ENCODE measurements at regions not wholly inside any gene's neighbourhood (a gene's known extent, or its start where the extent isn't known, plus 50 kb on each side); places are given as distances from the start of the nearest gene placed in this dataset.

GRCh38 chr19:31402529-31403316 is 53.5 kb upstream of the TSHZ3 start:
- Histone ChIP-seq H3K27ac (ENCODE audit: low read depth, low read length) (no peak overlapping the region), H3K4me3 (ENCODE audit: low read depth, low read length) (no peak overlapping the region), H3K9ac (ENCODE audit: low read length) (no peak overlapping the region), H3K4me1 (ENCODE audit: control insufficient read depth, insufficient read depth, low read length) (no peaks in the 10 kb centered on the region; the same call in 1 of the 2 replicates), H3K36me3 (ENCODE audit: control insufficient read depth, insufficient read depth, low read length) (no peaks in the 10 kb centered on the region), H3K27me3 (ENCODE audit: control insufficient read depth, insufficient read depth, low read length) (no peaks in the 10 kb centered on the region; the same call in 1 of the 2 replicates), H3K9me3 (ENCODE audit: control insufficient read depth, insufficient read depth, low read depth, low read length) (no peaks in the 10 kb centered on the region)

GRCh38 chr19:31406106-31406505 is 56.9 kb upstream of the TSHZ3 start:
- no peaks in the 10 kb centered on the region for H3K9me3 ChIP-seq (ENCODE audit: control insufficient read depth, insufficient read depth, low read depth, low read length)
- no peak overlapping the region for H3K9ac ChIP-seq (ENCODE audit: low read length)
- no peaks in the 10 kb centered on the region for H3K27me3 ChIP-seq (ENCODE audit: control insufficient read depth, insufficient read depth, low read length)
- peaks cover 14% of the 10 kb centered on the region for H3K4me1 ChIP-seq (ENCODE audit: control insufficient read depth, insufficient read depth, low read length)
- H3K4me3 ChIP-seq (ENCODE audit: low read depth, low read length): no peak overlapping the region
- H3K27ac ChIP-seq (ENCODE audit: low read depth, low read length): no peak overlapping the region
- no peaks in the 10 kb centered on the region for H3K36me3 ChIP-seq (ENCODE audit: control insufficient read depth, insufficient read depth, low read length)

- H3K4me3 ChIP-seq (ENCODE audit: low read depth, low read length): no peak overlapping the region
- H3K27me3 ChIP-seq (ENCODE audit: control insufficient read depth, insufficient read depth, low read length): no peaks in the 10 kb centered on the region
- peaks cover 14% of the 10 kb centered on the region for H3K4me1 ChIP-seq (ENCODE audit: control insufficient read depth, insufficient read depth, low read length)
- peak overlapping the region; percentile 53 for H3K9ac ChIP-seq (ENCODE audit: low read length)
- peak overlapping the region; percentile 87 for H3K27ac ChIP-seq (ENCODE audit: low read depth, low read length)
- no peaks in the 10 kb centered on the region for H3K36me3 ChIP-seq (ENCODE audit: control insufficient read depth, insufficient read depth, low read length)
- no peaks in the 10 kb centered on the region for H3K9me3 ChIP-seq (ENCODE audit: control insufficient read depth, insufficient read depth, low read depth, low read length)
Observed at GRCh38 chr19:31408460-31409124, 59.4 kb upstream of the TSHZ3 start.

- Histone ChIP-seq H3K36me3 (ENCODE audit: control insufficient read depth, insufficient read depth, low read length) (no peaks in the 10 kb centered on the region), H3K4me1 (ENCODE audit: control insufficient read depth, insufficient read depth, low read length) (peaks cover 33% of the 10 kb centered on the region), H3K27me3 (ENCODE audit: control insufficient read depth, insufficient read depth, low read length) (no peaks in the 10 kb centered on the region), H3K9me3 (ENCODE audit: control insufficient read depth, insufficient read depth, low read depth, low read length) (no peaks in the 10 kb centered on the region), H3K4me3 (ENCODE audit: low read depth, low read length) (no peak overlapping the region), H3K9ac (ENCODE audit: low read length) (no peak overlapping the region), H3K27ac (ENCODE audit: low read depth, low read length) (no peak overlapping the region)
Observed at GRCh38 chr19:31413353-31413752, 64.1 kb upstream of the TSHZ3 start.

- no peaks in the 10 kb centered on the region for H3K27me3 ChIP-seq (ENCODE audit: control insufficient read depth, insufficient read depth, low read length)
- H3K36me3 ChIP-seq (ENCODE audit: control insufficient read depth, insufficient read depth, low read length): no peaks in the 10 kb centered on the region
- no peak overlapping the region for H3K9ac ChIP-seq (ENCODE audit: low read length)
- H3K4me3 ChIP-seq (ENCODE audit: low read depth, low read length): no peak overlapping the region
- H3K9me3 ChIP-seq (ENCODE audit: control insufficient read depth, insufficient read depth, low read depth, low read length): no peaks in the 10 kb centered on the region
- H3K4me1 ChIP-seq (ENCODE audit: control insufficient read depth, insufficient read depth, low read length): peaks cover 41% of the 10 kb centered on the region
- no peak overlapping the region for H3K27ac ChIP-seq (ENCODE audit: low read depth, low read length)
Observed at GRCh38 chr19:31415322-31415721, 66.1 kb upstream of the TSHZ3 start.

GRCh38 chr19:31416548-31416947 is 67.3 kb upstream of the TSHZ3 start:
- Histone ChIP-seq H3K27ac (ENCODE audit: low read depth, low read length) (peak overlapping the region; percentile 91; the same call in 1 of the 2 replicates), H3K4me3 (ENCODE audit: low read depth, low read length) (no peak overlapping the region), H3K36me3 (ENCODE audit: control insufficient read depth, insufficient read depth, low read length) (no peaks in the 10 kb centered on the region), H3K9me3 (ENCODE audit: control insufficient read depth, insufficient read depth, low read depth, low read length) (no peaks in the 10 kb centered on the region), H3K27me3 (ENCODE audit: control insufficient read depth, insufficient read depth, low read length) (no peaks in the 10 kb centered on the region), H3K4me1 (ENCODE audit: control insufficient read depth, insufficient read depth, low read length) (peaks cover 54% of the 10 kb centered on the region), H3K9ac (ENCODE audit: low read length) (no peak overlapping the region)

GRCh38 chr19:31418055-31418454 is 68.8 kb upstream of the TSHZ3 start:
- H3K27me3 ChIP-seq (ENCODE audit: control insufficient read depth, insufficient read depth, low read length): no peaks in the 10 kb centered on the region
- H3K36me3 ChIP-seq (ENCODE audit: control insufficient read depth, insufficient read depth, low read length): no peaks in the 10 kb centered on the region
- no peaks in the 10 kb centered on the region for H3K9me3 ChIP-seq (ENCODE audit: control insufficient read depth, insufficient read depth, low read depth, low read length)
- H3K4me1 ChIP-seq (ENCODE audit: control insufficient read depth, insufficient read depth, low read length): peaks cover 63% of the 10 kb centered on the region
- peak overlapping the region; percentile 75 for H3K9ac ChIP-seq (ENCODE audit: low read length)
- peak overlapping the region; percentile 29 for H3K4me3 ChIP-seq (ENCODE audit: low read depth, low read length)
- H3K27ac ChIP-seq (ENCODE audit: low read depth, low read length): peak overlapping the region; percentile 91

GRCh38 chr19:31418692-31419430 is 69.6 kb upstream of the TSHZ3 start:
- no peaks in the 10 kb centered on the region for H3K27me3 ChIP-seq (ENCODE audit: control insufficient read depth, insufficient read depth, low read length)
- peak overlapping the region; percentile 29 for H3K4me3 ChIP-seq (ENCODE audit: low read depth, low read length)
- peaks cover 63% of the 10 kb centered on the region for H3K4me1 ChIP-seq (ENCODE audit: control insufficient read depth, insufficient read depth, low read length)
- no peaks in the 10 kb centered on the region for H3K9me3 ChIP-seq (ENCODE audit: control insufficient read depth, insufficient read depth, low read depth, low read length)
- H3K9ac ChIP-seq (ENCODE audit: low read length): peak overlapping the region; percentile 75
- peak overlapping the region; percentile 91 for H3K27ac ChIP-seq (ENCODE audit: low read depth, low read length)
- no peaks in the 10 kb centered on the region for H3K36me3 ChIP-seq (ENCODE audit: control insufficient read depth, insufficient read depth, low read length)

GRCh38 chr19:31419871-31420445 is 70.7 kb upstream of the TSHZ3 start:
- H3K4me1 ChIP-seq (ENCODE audit: control insufficient read depth, insufficient read depth, low read length): peaks cover 68% of the 10 kb centered on the region
- H3K4me3 ChIP-seq (ENCODE audit: low read depth, low read length): 0 out of 2 replicates have a peak overlapping the region, but pooled peaks have one; percentile 1
- no peaks in the 10 kb centered on the region for H3K9me3 ChIP-seq (ENCODE audit: control insufficient read depth, insufficient read depth, low read depth, low read length)
- H3K27me3 ChIP-seq (ENCODE audit: control insufficient read depth, insufficient read depth, low read length): no peaks in the 10 kb centered on the region
- peak overlapping the region; percentile 91 for H3K27ac ChIP-seq (ENCODE audit: low read depth, low read length)
- no peaks in the 10 kb centered on the region for H3K36me3 ChIP-seq (ENCODE audit: control insufficient read depth, insufficient read depth, low read length)
- peak overlapping the region; percentile 69 for H3K9ac ChIP-seq (ENCODE audit: low read length)

- Histone ChIP-seq H3K9ac (ENCODE audit: low read length) (no peak overlapping the region), H3K27ac (ENCODE audit: low read depth, low read length) (peak overlapping the region; percentile 91), H3K4me1 (ENCODE audit: control insufficient read depth, insufficient read depth, low read length) (peaks cover 73% of the 10 kb centered on the region)
Observed at GRCh38 chr19:31421082-31421481, 71.8 kb upstream of the TSHZ3 start.

More at GRCh38 chr19:31421082-31421481, 71.8 kb upstream of the TSHZ3 start:
- H3K4me3 ChIP-seq (ENCODE audit: low read depth, low read length): no peak overlapping the region
- H3K27me3 ChIP-seq (ENCODE audit: control insufficient read depth, insufficient read depth, low read length): no peaks in the 10 kb centered on the region
- H3K36me3 ChIP-seq (ENCODE audit: control insufficient read depth, insufficient read depth, low read length): no peaks in the 10 kb centered on the region
- H3K9me3 ChIP-seq (ENCODE audit: control insufficient read depth, insufficient read depth, low read depth, low read length): no peaks in the 10 kb centered on the region

Data from HUES6 (cell line).